Endothelial cell of umbilical vein (primary cell): ENCODE measurements at regions not wholly inside any gene's neighbourhood (a gene's known extent, or its start where the extent isn't known, plus 50 kb on each side); places are given as distances from the start of the nearest gene placed in this dataset.

Source experiments
- BruUV-seq: library from RNA; stranded (reverse); fragments of 400-500 nt; replicated peaks from 2 replicates; lab custom pipeline; 2021; lab: Mats Ljungman, UMichigan
- CTCF ChIA-PET: fragments of 300-600, 350-600 bp; sonication (Branson Sonifier 250); formaldehyde crosslinking; loops from one replicate; lab custom pipeline; 2021; ENCODE audit warnings: antibody characterized with exemption, inconsistent platforms; lab: Charles Lee
- POLR2A ChIA-PET: fragments of 300-600, 350-600 bp; sonication (Branson Sonifier 250); formaldehyde crosslinking; loops from one replicate; lab custom pipeline; 2021; ENCODE audit warnings: antibody characterized with exemption, inconsistent platforms; lab: Charles Lee
- DNase-seq: peaks from one replicate; pipeline ENCODE4 v3.0.0-alpha.2; 2011; ENCODE audit warnings: low read depth, low spot score
- FAIRE-seq: peaks from 2 replicates; lab custom pipeline; 2011; peaks lifted over from hg19 to GRCh38; lab: Jason Lieb, UNC
- H2AFZ ChIP-seq: 2 replicates; pipeline ENCODE4 v1.6.0; 2012; ENCODE audit warnings: low read depth, low read length, control low read depth, inconsistent platforms
- H3K27ac ChIP-seq: 2 replicates; pipeline ENCODE4 v1.5.1; 2011; ENCODE audit warnings: low read depth, mild to moderate bottlenecking, control low read depth, low read length, moderate library complexity; ENCODE audit not compliant: insufficient read depth
- H3K27me3 ChIP-seq, 2 experiments: 2 replicates each; pipeline versions ENCODE4 v1.6.0 to v1.6.1; 2011; ENCODE audit warnings: low read length in 2 of 2, mixed read lengths in 1 of 2; ENCODE audit not compliant: control insufficient read depth in 2 of 2, insufficient read depth in 2 of 2
- H3K36me3 ChIP-seq, 2 experiments: 2 replicates in 1 of 2; 3 replicates in 1 of 2; pipeline ENCODE4 v1.5.1; 2011; ENCODE audit warnings: low read length in 2 of 2, mild to moderate bottlenecking in 1 of 2, moderate library complexity in 1 of 2; ENCODE audit not compliant: control insufficient read depth in 2 of 2, insufficient read depth in 2 of 2; ENCODE audit errors: extremely low read depth in 1 of 2
- H3K4me1 ChIP-seq: 3 replicates; pipeline ENCODE4 v1.5.1; 2011; ENCODE audit warnings: mild to moderate bottlenecking, low read length; ENCODE audit not compliant: control insufficient read depth, insufficient read depth; ENCODE audit errors: extremely low read depth
- H3K4me2 ChIP-seq: 2 replicates; pipeline ENCODE4 v1.6.1; 2011; ENCODE audit warnings: low read length, control low read depth, mixed read lengths; ENCODE audit not compliant: insufficient read depth
- H3K4me3 ChIP-seq, 3 experiments: fragments of 200-600 bp in 1 of 3; sonication (generic), shearing (Covaris generic) in 1 of 3; replicated peaks in 1 of 3; 2 replicates each; pipeline ENCODE4 v1.5.1; 2011 to 2016; ENCODE audit warnings: control low read depth in 3 of 3, low read length in 3 of 3, mild to moderate bottlenecking in 2 of 3, inconsistent platforms in 1 of 3, low read depth in 1 of 3, moderate library complexity in 1 of 3; ENCODE audit not compliant: insufficient read depth in 1 of 3
- H3K79me2 ChIP-seq: 2 replicates; pipeline ENCODE4 v1.6.0; 2012; ENCODE audit warnings: low read length, inconsistent platforms; ENCODE audit not compliant: control insufficient read depth, insufficient read depth
- H3K9ac ChIP-seq: replicated peaks from 2 replicates; pipeline ENCODE3; 2011; ENCODE audit warnings: low read length, control low read depth; ENCODE audit not compliant: insufficient read depth; ENCODE audit errors: extremely low read depth
- H3K9me1 ChIP-seq: replicated peaks from 3 replicates; pipeline ENCODE4 v1.6.0; 2011; ENCODE audit warnings: mild to moderate bottlenecking, low read length; ENCODE audit not compliant: control insufficient read depth, insufficient read depth; ENCODE audit errors: extremely low read depth
- H3K9me3 ChIP-seq: replicated peaks from 2 replicates; pipeline ENCODE4 v1.5.1; 2012; ENCODE audit warnings: low read length, inconsistent platforms; ENCODE audit not compliant: control insufficient read depth, insufficient read depth
- H4K20me1 ChIP-seq: replicated peaks from 2 replicates; pipeline ENCODE3; 2011; ENCODE audit warnings: mild to moderate bottlenecking, low read length; ENCODE audit not compliant: control insufficient read depth, insufficient read depth; ENCODE audit errors: extremely low read depth
- CTCF ChIP-seq, 2 donors: IDR thresholded peaks; 1 replicate in 1 of 2; 2 replicates in 1 of 2; pipeline ENCODE4 v1.5.1; 2011; ENCODE audit warnings: low read length in 2 of 2, mild to moderate bottlenecking in 2 of 2, moderate library complexity in 2 of 2, control low read depth in 1 of 2, inconsistent platforms in 1 of 2, low read depth in 1 of 2; ENCODE audit not compliant: insufficient read depth in 1 of 2; ENCODE audit errors: extremely low read depth in 1 of 2
- FOS ChIP-seq: IDR thresholded peaks from 2 replicates; pipeline ENCODE4 v1.6.1; 2011; ENCODE audit warnings: mild to moderate bottlenecking, low read length, moderate library complexity, borderline replicate concordance; ENCODE audit not compliant: insufficient read depth
- GATA2 ChIP-seq: IDR thresholded peaks from 2 replicates; pipeline ENCODE4 v1.7.0; 2011; ENCODE audit warnings: low read depth, mild to moderate bottlenecking, moderate library complexity, mixed read lengths, low read length; ENCODE audit not compliant: insufficient read length, insufficient read depth
- JUN ChIP-seq: IDR thresholded peaks from 2 replicates; pipeline ENCODE4 v1.6.1; 2011; ENCODE audit warnings: borderline replicate concordance, low read depth; ENCODE audit not compliant: insufficient read length, insufficient read depth
- MYC ChIP-seq: IDR thresholded peaks from one replicate; pipeline ENCODE4 v1.6.1; 2011; ENCODE audit warnings: mild to moderate bottlenecking, low read depth, low read length
- POLR2A ChIP-seq: IDR thresholded peaks from 2 replicates; pipeline ENCODE4 v1.6.1; 2012; ENCODE audit warnings: low read depth, mild to moderate bottlenecking, control low read depth, low read length
- POLR2AphosphoS5 ChIP-seq: IDR thresholded peaks from 2 replicates; pipeline ENCODE4 v1.6.1; 2012; ENCODE audit warnings: low read depth, mild to moderate bottlenecking, control low read depth, low read length, moderate library complexity; ENCODE audit not compliant: insufficient read depth
- dilution Hi-C: fragments of 300-500 bp; cut with MboI; formaldehyde crosslinking; loops from one replicate; pipeline ENCODE4 v1.15.0; 2019; ENCODE audit warnings: low sequenced_read_pairs; ENCODE audit not compliant: extremely low pct_ligation_motif_present
- intact Hi-C: fragments of 100-400 bp; cut with micrococcal nuclease; formaldehyde crosslinking; loops from one replicate; pipeline ENCODE4 v1.10.0; 2022
- TF ChIP-seq, protein P1 (sequence below): IDR thresholded peaks from 2 replicates; pipeline ENCODE4 v1.6.1; 2011; ENCODE audit not compliant: insufficient read depth, insufficient read length

GRCh38 chr3:194045289-194045688 lies 90.7 kb upstream of the HES1 start:
- H3K9ac ChIP-seq, result no peak overlapping the region
- intact Hi-C loops, result no loop called here
- POLR2A ChIA-PET, result no interaction called here
- no peak overlapping the region for H3K4me3 ChIP-seq
- no peaks in the 10 kb centered on the region for H3K36me3 ChIP-seq
- TF ChIP-seq JUN (no peak), POLR2A (no peak), POLR2AphosphoS5 (no peak), FOS (no peak), GATA2 (no peak), CTCF (IDR thresholded peaks at IDR 0.05; ENCODE audit: extremely low read depth in 1 of 2, insufficient read depth in 1 of 2, low read depth in 1 of 2, low read length in 2 of 2) (no peak), MYC (no peak)
- TF ChIP-seq, protein P1, sequence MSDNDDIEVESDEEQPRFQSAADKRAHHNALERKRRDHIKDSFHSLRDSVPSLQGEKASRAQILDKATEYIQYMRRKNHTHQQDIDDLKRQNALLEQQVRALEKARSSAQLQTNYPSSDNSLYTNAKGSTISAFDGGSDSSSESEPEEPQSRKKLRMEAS, result no peak
- FAIRE-seq (no peak), DNase-seq (no peak)
- H3K4me1 ChIP-seq, result peaks cover 32% of the 10 kb centered on the region
- H3K9me3 ChIP-seq, result no peaks in the 10 kb centered on the region
- H4K20me1 ChIP-seq, result no peaks in the 10 kb centered on the region
- BruUV-seq, result no TSS peak
- H3K9me1 ChIP-seq, result no peaks in the 10 kb centered on the region
- no peaks in the 10 kb centered on the region for H3K27me3 ChIP-seq
- H3K79me2 ChIP-seq, result no peaks in the 10 kb centered on the region
- H3K27ac ChIP-seq, result no peak overlapping the region
- dilution Hi-C loops, result no loop called here
- CTCF ChIA-PET, result no interaction called here
- H3K4me2 ChIP-seq, result no peak overlapping the region
- H2AFZ ChIP-seq, result no peak overlapping the region
